GM10248 (cell line): ENCODE measurements at regions not wholly inside any gene's neighbourhood (a gene's known extent, or its start where the extent isn't known, plus 50 kb on each side); places are given as distances from the start of the nearest gene placed in this dataset.

ENCODE experiments used
- CTCF ChIA-PET: fragments of 300-600 bp; sonication (Branson Sonifier 250); formaldehyde crosslinking; extraction: SDS; loops from one replicate; lab custom pipeline; 2021; ENCODE audit warnings: antibody characterized with exemption; lab: Yijun Ruan, JAX
- POLR2A ChIA-PET: fragments of 350-650 bp; sonication (Branson Sonifier 250); formaldehyde crosslinking; extraction: SDS; loops from one replicate; lab custom pipeline; 2020; ENCODE audit warnings: antibody characterized with exemption; lab: Yijun Ruan, JAX
- DNase-seq: peaks from one replicate; pipeline ENCODE4 v3.0.0; 2012; ENCODE audit errors: extremely low spot score
- TF ChIP-seq, protein P1 (sequence below): IDR thresholded peaks from 2 replicates; pipeline ENCODE4 v1.5.1; 2012; ENCODE audit warnings: mild to moderate bottlenecking, low read depth; ENCODE audit errors: extremely low read depth, missing control alignments, control extremely low read depth

DNA sequence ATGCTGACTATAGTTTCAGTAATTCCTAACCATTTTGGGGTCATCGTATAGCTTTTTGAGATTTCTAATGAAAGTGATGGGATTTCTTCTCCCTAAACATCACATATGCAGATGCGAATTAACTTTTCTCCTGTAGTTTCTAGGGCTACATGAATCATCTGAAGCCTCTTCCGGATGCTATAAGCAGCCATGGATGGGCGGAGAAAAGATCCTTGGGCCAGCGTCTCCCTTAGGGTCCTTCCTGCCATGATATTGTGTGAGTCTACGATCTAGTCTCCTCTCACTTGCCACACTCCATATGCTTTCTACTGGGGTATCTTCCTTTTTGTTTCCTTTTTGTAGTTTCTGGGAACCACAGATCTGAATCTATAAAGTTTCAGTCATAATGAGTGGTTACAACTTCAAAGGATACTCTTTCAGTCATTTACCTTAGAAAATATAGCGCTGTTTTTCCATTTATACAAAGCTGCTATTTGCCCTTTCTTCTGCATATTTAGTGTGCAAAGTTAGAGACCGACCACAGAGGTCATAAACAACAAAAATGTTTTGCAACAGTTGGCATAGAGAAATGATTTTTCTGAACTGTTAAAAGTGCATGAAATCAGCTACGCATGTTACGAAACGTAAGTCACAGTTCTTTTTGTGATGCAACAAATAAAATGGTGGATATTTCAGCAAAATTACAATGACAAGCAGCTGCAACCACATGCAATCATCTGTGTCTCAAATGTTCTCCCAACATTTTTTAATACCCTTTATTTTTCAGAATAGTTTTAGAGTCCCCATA is 396.2 kb upstream of the SLC35B3 start:
- POLR2A ChIA-PET: no interaction called here
- CTCF ChIA-PET: interaction anchor here (1.5 kb wide), 1 partner anchor 9 kb away, joined by 5 read pairs; no protein-coding TSS in a partner anchor
- TF ChIP-seq, protein P1, sequence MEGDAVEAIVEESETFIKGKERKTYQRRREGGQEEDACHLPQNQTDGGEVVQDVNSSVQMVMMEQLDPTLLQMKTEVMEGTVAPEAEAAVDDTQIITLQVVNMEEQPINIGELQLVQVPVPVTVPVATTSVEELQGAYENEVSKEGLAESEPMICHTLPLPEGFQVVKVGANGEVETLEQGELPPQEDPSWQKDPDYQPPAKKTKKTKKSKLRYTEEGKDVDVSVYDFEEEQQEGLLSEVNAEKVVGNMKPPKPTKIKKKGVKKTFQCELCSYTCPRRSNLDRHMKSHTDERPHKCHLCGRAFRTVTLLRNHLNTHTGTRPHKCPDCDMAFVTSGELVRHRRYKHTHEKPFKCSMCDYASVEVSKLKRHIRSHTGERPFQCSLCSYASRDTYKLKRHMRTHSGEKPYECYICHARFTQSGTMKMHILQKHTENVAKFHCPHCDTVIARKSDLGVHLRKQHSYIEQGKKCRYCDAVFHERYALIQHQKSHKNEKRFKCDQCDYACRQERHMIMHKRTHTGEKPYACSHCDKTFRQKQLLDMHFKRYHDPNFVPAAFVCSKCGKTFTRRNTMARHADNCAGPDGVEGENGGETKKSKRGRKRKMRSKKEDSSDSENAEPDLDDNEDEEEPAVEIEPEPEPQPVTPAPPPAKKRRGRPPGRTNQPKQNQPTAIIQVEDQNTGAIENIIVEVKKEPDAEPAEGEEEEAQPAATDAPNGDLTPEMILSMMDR: no peak
- no peak for DNase-seq

- CTCF ChIA-PET: interaction anchor here (1.5 kb wide), 1 partner anchor 10 kb away, joined by 5 read pairs; no protein-coding TSS in a partner anchor
- POLR2A ChIA-PET: no interaction called here
- no peak for DNase-seq
- TF ChIP-seq, protein P1: no peak
Measured at GRCh38 chr6:8830794-8831193, 395.4 kb upstream of the SLC35B3 start.

- no peak for DNase-seq
- TF ChIP-seq, protein P1: no peak
- ChIA-PET CTCF (no interaction called here), POLR2A (no interaction called here)
Measured at GRCh38 chr6:8829796-8830195, 394.5 kb upstream of the SLC35B3 start.

DNA sequence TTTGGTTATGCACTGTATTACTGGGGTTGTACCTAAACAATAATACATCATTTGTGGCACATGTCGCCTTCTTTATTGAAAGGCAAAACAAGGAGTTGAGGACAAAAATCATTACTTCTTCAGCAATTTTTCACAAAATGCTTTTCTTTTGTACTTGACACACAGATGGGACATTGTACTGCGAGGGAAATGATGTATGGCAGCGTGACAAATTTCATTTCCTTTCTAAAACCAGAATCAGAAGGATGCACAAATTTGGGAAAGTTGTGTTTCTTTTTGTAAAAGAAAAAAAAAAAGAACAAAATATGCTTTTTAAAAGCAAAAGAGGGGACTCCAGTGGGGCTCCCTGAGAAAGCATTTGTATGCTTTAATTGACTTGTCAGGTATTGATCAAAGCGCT is 394.0 kb upstream of the SLC35B3 start:
- ChIA-PET POLR2A (no interaction called here), CTCF (no interaction called here)
- TF ChIP-seq, protein P1: no peak
- no peak for DNase-seq

DNA sequence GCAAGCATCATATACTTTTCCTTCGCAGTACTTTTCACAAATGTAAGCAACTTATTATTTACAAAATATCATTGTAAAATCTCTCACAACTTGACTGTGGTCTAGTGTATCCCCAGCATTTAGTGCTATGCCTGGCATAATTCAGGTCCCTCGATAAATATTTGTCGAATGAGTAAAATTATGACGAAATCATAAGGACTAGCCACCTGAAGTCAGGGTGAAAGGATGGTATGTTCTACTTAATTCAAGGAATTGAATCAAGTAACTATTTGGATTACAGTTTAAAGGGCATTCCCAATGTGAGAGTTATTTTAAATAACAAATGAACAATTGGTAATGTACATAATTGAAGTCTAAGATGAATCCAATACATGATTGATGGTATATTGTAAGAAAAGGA is 393.0 kb upstream of the SLC35B3 start:
- TF ChIP-seq, protein P1: no peak
- CTCF ChIA-PET: no interaction called here
- DNase-seq: no peak
- POLR2A ChIA-PET: no interaction called here

DNA sequence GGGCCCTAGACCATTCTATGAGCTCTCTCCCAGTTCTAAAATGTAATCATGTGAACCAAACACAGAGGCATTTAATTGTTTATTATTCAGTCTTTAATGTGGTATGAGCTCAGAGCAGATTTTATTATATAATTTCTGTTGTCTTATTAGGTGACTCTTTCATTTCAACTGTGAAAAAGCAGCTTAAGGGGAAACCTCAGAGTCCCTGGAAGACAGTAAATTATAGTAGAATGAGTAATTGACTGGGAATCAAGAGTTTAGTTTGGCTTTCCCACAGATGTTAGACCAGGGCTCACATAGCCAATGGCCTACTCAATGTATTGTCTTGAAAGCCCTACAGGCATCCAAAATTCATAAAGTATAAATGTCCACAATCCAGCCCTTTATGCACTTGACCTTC is 390.4 kb upstream of the SLC35B3 start:
- POLR2A ChIA-PET: no interaction called here
- CTCF ChIA-PET: interaction anchor here (1.0 kb wide), 1 partner anchor 9 kb away, joined by 4 read pairs; no protein-coding TSS in a partner anchor
- DNase-seq: no peak
- TF ChIP-seq, protein P1: no peak

- POLR2A ChIA-PET: no interaction called here
- TF ChIP-seq, protein P1: no peak
- DNase-seq: no peak
Measured at GRCh38 chr6:8821981-8822381, 386.6 kb upstream of the SLC35B3 start.

More at GRCh38 chr6:8821981-8822381, 386.6 kb upstream of the SLC35B3 start:
- CTCF ChIA-PET: no interaction called here
